ENCODE measurements at regions not wholly inside any gene's neighbourhood (a gene's known extent, or its start where the extent isn't known, plus 50 kb on each side); places are given as distances from the start of the nearest gene placed in this dataset.

DNA sequence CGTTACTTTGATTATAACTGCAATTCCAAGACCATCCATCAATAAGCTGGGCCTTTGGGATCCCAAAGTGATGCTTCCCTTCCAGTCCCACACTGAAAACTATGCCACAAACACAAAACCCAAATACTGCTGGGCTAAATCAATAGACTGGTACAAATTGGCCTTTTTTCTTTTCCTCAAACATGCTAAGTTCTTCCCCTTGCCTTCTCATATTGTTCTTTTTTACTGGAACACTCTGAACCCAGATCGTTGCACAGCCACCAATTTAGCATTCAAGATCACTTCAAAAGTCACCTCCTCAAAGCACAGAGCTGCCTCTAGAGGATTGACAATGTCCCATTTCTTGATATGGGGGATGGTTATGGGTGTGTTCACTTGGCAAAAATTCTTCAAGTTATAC is 66.0 kb downstream of the ACTL7B start:
- intact Hi-C loops (cut with DNase I) = no loop called here
- peaks cover 0 to 25% (median 13%) of the 10 kb centered on the region in 4 donors for H3K9me3 ChIP-seq
- no peak for DNase-seq (ENCODE audit: extremely low spot score)
- WGBS = 23% methylated on average over 2 of the region's 2 CpGs
- no peak overlapping the region for H3K4me3 ChIP-seq
- H3K4me1 ChIP-seq = peaks cover 0 to 11% (median 2%) of the 10 kb centered on the region in 4 donors
- no peaks in the 10 kb centered on the region for H3K27me3 ChIP-seq
- H3K36me3 ChIP-seq = no peaks in the 10 kb centered on the region
- H3K27ac ChIP-seq (replicated peaks in 1 of 4) = no peak overlapping the region
- TF ChIP-seq POLR2AphosphoS5 (IDR thresholded peaks at IDR 0.05) = no peak
- no peak for TF ChIP-seq POLR2A (IDR thresholded peaks at IDR 0.05; ENCODE audit: low read depth)
- TF ChIP-seq, protein P1, sequence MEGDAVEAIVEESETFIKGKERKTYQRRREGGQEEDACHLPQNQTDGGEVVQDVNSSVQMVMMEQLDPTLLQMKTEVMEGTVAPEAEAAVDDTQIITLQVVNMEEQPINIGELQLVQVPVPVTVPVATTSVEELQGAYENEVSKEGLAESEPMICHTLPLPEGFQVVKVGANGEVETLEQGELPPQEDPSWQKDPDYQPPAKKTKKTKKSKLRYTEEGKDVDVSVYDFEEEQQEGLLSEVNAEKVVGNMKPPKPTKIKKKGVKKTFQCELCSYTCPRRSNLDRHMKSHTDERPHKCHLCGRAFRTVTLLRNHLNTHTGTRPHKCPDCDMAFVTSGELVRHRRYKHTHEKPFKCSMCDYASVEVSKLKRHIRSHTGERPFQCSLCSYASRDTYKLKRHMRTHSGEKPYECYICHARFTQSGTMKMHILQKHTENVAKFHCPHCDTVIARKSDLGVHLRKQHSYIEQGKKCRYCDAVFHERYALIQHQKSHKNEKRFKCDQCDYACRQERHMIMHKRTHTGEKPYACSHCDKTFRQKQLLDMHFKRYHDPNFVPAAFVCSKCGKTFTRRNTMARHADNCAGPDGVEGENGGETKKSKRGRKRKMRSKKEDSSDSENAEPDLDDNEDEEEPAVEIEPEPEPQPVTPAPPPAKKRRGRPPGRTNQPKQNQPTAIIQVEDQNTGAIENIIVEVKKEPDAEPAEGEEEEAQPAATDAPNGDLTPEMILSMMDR (IDR thresholded peaks at IDR 0.05) = no peak
- TF ChIP-seq EP300 (IDR thresholded peaks at IDR 0.05) = no peak

DNA sequence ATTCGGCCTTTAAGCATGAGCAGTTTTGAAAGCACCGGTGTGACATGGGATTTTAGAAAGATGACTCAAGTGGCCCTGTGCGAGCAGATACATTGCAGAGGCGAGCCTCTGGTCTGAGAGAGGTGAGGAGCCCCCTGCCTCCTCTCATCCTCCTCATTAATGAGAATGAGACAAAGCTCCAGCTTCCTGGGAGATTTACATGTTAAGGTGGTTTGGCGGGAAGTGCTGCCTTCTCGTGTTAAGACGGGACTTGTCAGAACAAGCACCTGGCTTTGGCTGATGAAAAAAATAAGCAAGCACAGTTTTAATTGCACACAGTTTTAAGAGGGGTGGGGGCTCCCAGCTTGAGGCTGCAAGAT is 68.1 kb downstream of the ACTL7B start:
- Histone ChIP-seq H3K36me3 (no peaks in the 10 kb centered on the region), H3K4me3 (no peak overlapping the region), H3K27me3 (no peaks in the 10 kb centered on the region), H3K4me1 (peaks cover 0 to 26% (median 9%) of the 10 kb centered on the region in 4 donors), H3K9me3 (peaks cover 0 to 17% (median 9%) of the 10 kb centered on the region in 4 donors), H3K27ac (replicated peaks in 1 of 4) (no peak overlapping the region)
- intact Hi-C loops (cut with DNase I) = no loop called here
- no peak for DNase-seq (ENCODE audit: extremely low spot score)
- WGBS = 82% methylated on average over 7 of the region's 7 CpGs
- TF ChIP-seq POLR2A (IDR thresholded peaks at IDR 0.05; ENCODE audit: low read depth) = no peak
- TF ChIP-seq POLR2AphosphoS5 (IDR thresholded peaks at IDR 0.05) = no peak
- TF ChIP-seq, protein P1 (IDR thresholded peaks at IDR 0.05) = no peak
- no peak for TF ChIP-seq EP300 (IDR thresholded peaks at IDR 0.05)

DNA sequence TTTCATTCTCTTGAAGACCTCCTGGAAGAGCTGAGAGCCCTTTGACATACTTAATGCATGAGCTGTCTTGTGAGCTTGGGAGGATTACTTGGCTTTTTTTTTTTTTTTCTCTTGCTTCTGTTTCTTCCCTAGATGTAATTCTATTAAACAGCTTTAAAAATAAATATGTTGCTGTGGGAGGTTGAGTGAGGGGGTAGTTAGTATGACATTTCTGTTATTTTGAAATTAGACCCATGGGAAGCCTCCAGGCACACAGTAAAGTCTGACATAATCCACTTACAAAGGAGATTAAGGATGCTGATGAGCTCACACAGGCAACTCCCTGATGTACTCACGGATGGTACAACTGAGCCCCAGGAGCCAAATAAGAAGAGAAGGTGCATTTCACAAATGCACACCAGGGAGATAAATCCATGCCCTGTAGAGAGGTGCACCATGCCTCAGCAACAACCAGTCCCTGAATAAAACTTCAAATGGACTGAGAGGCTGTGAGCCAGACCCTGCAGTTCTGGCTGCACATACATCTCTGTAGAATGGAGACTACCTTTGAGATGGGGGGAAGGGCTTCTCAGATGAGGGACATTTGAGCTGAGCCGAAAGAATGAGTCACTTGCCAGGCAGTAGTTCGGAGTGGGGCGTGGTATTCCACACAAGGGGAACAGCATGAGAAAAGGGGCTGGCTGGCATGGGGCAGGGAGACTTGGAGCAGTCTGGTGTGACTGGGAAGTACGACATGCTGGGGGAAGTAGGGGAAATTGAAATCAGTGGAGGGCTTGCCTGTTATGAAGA is 68.7 kb downstream of the ACTL7B start:
- Histone ChIP-seq H3K27me3 (no peaks in the 10 kb centered on the region), H3K9me3 (peaks cover 0 to 11% (median 5%) of the 10 kb centered on the region in 4 donors), H3K36me3 (no peaks in the 10 kb centered on the region), H3K4me3 (no peak overlapping the region), H3K27ac (replicated peaks in 1 of 4) (no peak overlapping the region), H3K4me1 (peaks cover 0 to 26% (median 9%) of the 10 kb centered on the region in 4 donors)
- 60% methylated on average over 5 of the region's 5 CpGs for WGBS
- TF ChIP-seq, protein P1 (IDR thresholded peaks at IDR 0.05) = no peak
- TF ChIP-seq EP300 (IDR thresholded peaks at IDR 0.05) (no peak), POLR2AphosphoS5 (IDR thresholded peaks at IDR 0.05) (no peak), POLR2A (IDR thresholded peaks at IDR 0.05; ENCODE audit: low read depth) (no peak)
- intact Hi-C loops (cut with DNase I) = no loop called here
- DNase-seq (ENCODE audit: extremely low spot score) = no peak

DNA sequence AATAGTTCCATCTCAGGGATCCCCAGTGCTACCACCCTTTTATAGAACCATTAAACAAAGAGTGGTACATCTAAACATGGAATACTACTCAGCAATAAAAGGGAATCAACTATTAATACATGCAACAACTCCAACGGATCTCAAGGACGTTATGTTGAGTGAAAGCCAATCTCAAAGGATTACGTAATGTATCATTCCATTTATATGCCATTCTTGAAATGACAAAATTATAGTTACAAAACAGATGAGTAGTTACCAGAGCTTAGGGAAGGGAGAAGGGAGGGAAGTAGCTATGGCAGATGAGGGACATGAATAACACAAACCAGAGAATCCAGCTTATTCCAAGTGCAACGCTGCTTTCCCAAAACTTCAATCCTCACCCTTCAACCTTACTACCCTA is 69.5 kb downstream of the ACTL7B start:
- Histone ChIP-seq H3K4me1 (peaks cover 0 to 26% (median 9%) of the 10 kb centered on the region in 4 donors), H3K36me3 (no peaks in the 10 kb centered on the region), H3K27ac (replicated peaks in 1 of 4) (no peak overlapping the region), H3K27me3 (no peaks in the 10 kb centered on the region), H3K4me3 (no peak overlapping the region), H3K9me3 (peaks cover 0 to 3% (median under 1%) of the 10 kb centered on the region in 4 donors)
- intact Hi-C loops (cut with DNase I) = no loop called here
- WGBS = 75% methylated on average over 4 of the region's 4 CpGs
- TF ChIP-seq POLR2AphosphoS5 (IDR thresholded peaks at IDR 0.05) = no peak
- TF ChIP-seq, protein P1 (IDR thresholded peaks at IDR 0.05) = no peak
- DNase-seq (ENCODE audit: extremely low spot score) = no peak

DNA sequence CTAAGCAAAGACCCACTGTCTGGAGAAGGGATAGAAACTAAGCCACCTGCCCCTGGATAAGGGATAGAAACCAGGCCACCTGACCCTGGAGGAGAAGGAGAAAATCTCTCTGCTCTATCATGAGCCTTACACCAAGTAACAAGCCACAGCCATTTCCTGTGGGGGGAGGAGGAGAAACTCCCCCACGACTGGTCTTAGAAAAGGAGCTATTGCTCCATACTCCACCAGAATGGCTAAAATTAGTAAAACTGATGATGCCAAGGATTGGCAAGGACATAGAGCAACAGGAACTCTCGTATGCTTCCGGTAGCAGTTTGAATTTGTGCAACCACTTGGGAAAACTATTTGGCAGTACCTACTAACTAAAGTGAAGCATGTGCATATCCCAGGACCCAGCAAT is 70.8 kb downstream of the ACTL7B start:
- H3K9me3 ChIP-seq = no peaks in the 10 kb centered on the region
- DNase-seq (ENCODE audit: extremely low spot score) = no peak
- no peak overlapping the region for H3K4me3 ChIP-seq
- peaks cover 0 to 30% (median 9%) of the 10 kb centered on the region in 4 donors for H3K4me1 ChIP-seq
- no peaks in the 10 kb centered on the region for H3K36me3 ChIP-seq
- no peak for TF ChIP-seq EP300 (IDR thresholded peaks at IDR 0.05)
- TF ChIP-seq POLR2AphosphoS5 (IDR thresholded peaks at IDR 0.05) = no peak
- TF ChIP-seq POLR2A (IDR thresholded peaks at IDR 0.05; ENCODE audit: low read depth) = no peak
- TF ChIP-seq, protein P1 (IDR thresholded peaks at IDR 0.05) = no peak
- no peaks in the 10 kb centered on the region for H3K27me3 ChIP-seq
- peak overlapping the region in 1 of 4 donors; percentile 48 for H3K27ac ChIP-seq (replicated peaks in 1 of 4)
- intact Hi-C loops (cut with DNase I) = no loop called here
- WGBS = 36% methylated on average over 3 of the region's 3 CpGs
